Peyer's patch (tissue), 4 donors: ENCODE measurements at regions not wholly inside any gene's neighbourhood (a gene's known extent, or its start where the extent isn't known, plus 50 kb on each side); places are given as distances from the start of the nearest gene placed in this dataset.

ENCODE experiments used
- CTCF ChIP-seq, 6 experiments: fragments of 450-650 bp in 4 of 6; fragments of 200-600 bp in 2 of 6; sonication (generic) in 1 of 6; IDR thresholded peaks; one replicate each; pipeline ENCODE4 v1.5.1; 2017 to 2019; ENCODE audit warnings: antibody characterized with exemption in 6 of 6, mild to moderate bottlenecking in 3 of 6, moderate library complexity in 1 of 6
- POLR2A ChIP-seq, 2 donors: fragments of 450-650 bp; IDR thresholded peaks; one replicate each; pipeline ENCODE4 v1.5.1; 2017; ENCODE audit warnings: antibody characterized with exemption in 2 of 2, mild to moderate bottlenecking in 2 of 2, moderate library complexity in 2 of 2

GRCh38 chr13:112000888-112001287 is 66.1 kb upstream of the SOX1 start:
- no peak for TF ChIP-seq CTCF (IDR thresholded peaks at IDR 0.05)
- no peak for TF ChIP-seq POLR2A (IDR thresholded peaks at IDR 0.05)
